Keratinocyte (primary cell): ENCODE measurements at regions not wholly inside any gene's neighbourhood (a gene's known extent, or its start where the extent isn't known, plus 50 kb on each side); places are given as distances from the start of the nearest gene placed in this dataset.
"Not testable (repeated sequence)": the region's sequence is repeated elsewhere in the genome, so short reads cannot be mapped to it uniquely, and the experiment has no call there.

Source experiments
- DNase-seq: peaks from one replicate; pipeline ENCODE4 v3.0.0-alpha.2; 2011; ENCODE audit warnings: low read depth, missing footprints, low spot score
- FAIRE-seq: peaks from 2 replicates; lab custom pipeline; 2011; peaks lifted over from hg19 to GRCh38; lab: Jason Lieb, UNC
- H2AFZ ChIP-seq: 2 replicates; pipeline ENCODE4 v1.6.0; 2012; ENCODE audit warnings: low read length, control low read depth, inconsistent platforms; ENCODE audit not compliant: control insufficient read depth
- H3K27ac ChIP-seq: 2 replicates; pipeline ENCODE4 v1.5.1; 2011; ENCODE audit warnings: low read length; ENCODE audit not compliant: control insufficient read depth, insufficient read depth
- H3K27me3 ChIP-seq: 3 replicates; pipeline ENCODE4 v1.6.0; 2011; ENCODE audit warnings: low read length; ENCODE audit not compliant: control insufficient read depth, insufficient read depth; ENCODE audit errors: extremely low read depth
- H3K36me3 ChIP-seq, 2 experiments: 2 replicates in 1 of 2; 3 replicates in 1 of 2; pipeline ENCODE4 v1.5.1; 2011; ENCODE audit warnings: low read length in 2 of 2, mild to moderate bottlenecking in 1 of 2; ENCODE audit not compliant: control insufficient read depth in 2 of 2, insufficient read depth in 2 of 2; ENCODE audit errors: extremely low read depth in 1 of 2
- H3K4me1 ChIP-seq: 3 replicates; pipeline ENCODE4 v1.5.1; 2011; ENCODE audit warnings: low read length; ENCODE audit not compliant: control insufficient read depth, insufficient read depth; ENCODE audit errors: extremely low read depth
- H3K4me2 ChIP-seq: 3 replicates; pipeline ENCODE4 v1.6.0; 2011; ENCODE audit warnings: low read depth, low read length; ENCODE audit not compliant: control insufficient read depth, insufficient read depth; ENCODE audit errors: extremely low read depth
- H3K4me3 ChIP-seq, 3 experiments: fragments of 200-600 bp in 1 of 3; sonication (generic) in 1 of 3; 2 replicates in 2 of 3; 3 replicates in 1 of 3; pipeline ENCODE4 v1.5.1; 2011 to 2016; ENCODE audit warnings: low read length in 3 of 3, mild to moderate bottlenecking in 3 of 3, control low read depth in 2 of 3, inconsistent platforms in 1 of 3, low read depth in 1 of 3, mixed read lengths in 1 of 3, mixed run types in 1 of 3, moderate library complexity in 1 of 3; ENCODE audit not compliant: control insufficient read depth in 2 of 3, insufficient read depth in 2 of 3; ENCODE audit errors: extremely low read depth in 1 of 3
- H3K79me2 ChIP-seq: 2 replicates; pipeline ENCODE4 v1.6.0; 2012; ENCODE audit warnings: low read length; ENCODE audit not compliant: control insufficient read depth, insufficient read depth
- H3K9ac ChIP-seq: 3 replicates; pipeline ENCODE4 v1.6.0; 2011; ENCODE audit warnings: low read length; ENCODE audit not compliant: control insufficient read depth, insufficient read depth; ENCODE audit errors: extremely low read depth
- H3K9me1 ChIP-seq: 3 replicates; pipeline ENCODE4 v1.6.0; 2011; ENCODE audit warnings: low read length; ENCODE audit not compliant: control insufficient read depth, insufficient read depth; ENCODE audit errors: extremely low read depth
- H3K9me3 ChIP-seq: 2 replicates; pipeline ENCODE4 v1.5.1; 2012; ENCODE audit warnings: low read depth, low read length; ENCODE audit not compliant: control insufficient read depth
- H4K20me1 ChIP-seq: 3 replicates; pipeline ENCODE4 v1.6.0; 2011; ENCODE audit warnings: low read length; ENCODE audit not compliant: control insufficient read depth, insufficient read depth; ENCODE audit errors: extremely low read depth
- CTCF ChIP-seq, 3 experiments: IDR thresholded peaks in 1 of 3; conservative IDR thresholded peaks in 1 of 3; optimal IDR thresholded peaks in 1 of 3; 2 replicates in 2 of 3; 3 replicates in 1 of 3; pipeline versions ENCODE3 to v1.5.1; 2011; ENCODE audit warnings: low read length in 3 of 3, mild to moderate bottlenecking in 3 of 3, moderate library complexity in 2 of 3, control low read depth in 1 of 3, inconsistent platforms in 1 of 3; ENCODE audit not compliant: insufficient read depth in 2 of 3; ENCODE audit errors: extremely low read depth in 1 of 3
- EZH2 ChIP-seq: IDR thresholded peaks from one replicate; pipeline ENCODE4 v1.6.1; 2012; ENCODE audit warnings: inconsistent platforms, mild to moderate bottlenecking, low read length, moderate library complexity
- dilution Hi-C: fragments of 300-500 bp; cut with MboI; formaldehyde crosslinking; loops from one replicate; pipeline ENCODE4 v1.7.0; 2020; ENCODE audit warnings: low sequenced_read_pairs; ENCODE audit not compliant: extremely low pct_ligation_motif_present

GRCh38 chr14:44453433-44454171 lies 53.5 kb downstream of the FSCB start:
- Histone ChIP-seq H3K9me3 (peaks cover 2% of the 10 kb centered on the region), H3K27me3 (no peaks in the 10 kb centered on the region), H3K9ac (no peak overlapping the region), H3K4me3 (no peak overlapping the region), H2AFZ (no peak overlapping the region), H3K4me1 (no peaks in the 10 kb centered on the region), H3K36me3 (no peaks in the 10 kb centered on the region), H3K9me1 (no peaks in the 10 kb centered on the region), H3K79me2 (no peaks in the 10 kb centered on the region), H3K27ac (no peak overlapping the region), H4K20me1 (no peaks in the 10 kb centered on the region), H3K4me2 (no peak overlapping the region)
- DNase-seq = no peak
- dilution Hi-C loops = no loop called here
- no peak for FAIRE-seq
- peak in 1 of 3 experiments; percentile 20 for TF ChIP-seq CTCF (optimal IDR thresholded peaks at IDR 0.05 in 1 of 3, IDR thresholded peaks at IDR 0.05 in 1 of 3, conservative IDR thresholded peaks at IDR 0.05 in 1 of 3; ENCODE audit: extremely low read depth in 1 of 3, insufficient read depth in 2 of 3, low read length in 3 of 3)
- no peak for TF ChIP-seq EZH2

- DNase-seq, H3K79me2 ChIP-seq, H4K20me1 ChIP-seq, H3K4me2 ChIP-seq, H3K9me3 ChIP-seq, H3K4me1 ChIP-seq, H3K27me3 ChIP-seq, H3K36me3 ChIP-seq, H3K9ac ChIP-seq, dilution Hi-C loops, H3K9me1 ChIP-seq, H2AFZ ChIP-seq, H3K27ac ChIP-seq, FAIRE-seq, H3K4me3 ChIP-seq: not testable (repeated sequence)
These were observed 56.9 kb downstream of the FSCB start for GRCh38 chr14:44450232-44450631.

GRCh38 chr14:44449680-44450079 lies 57.4 kb downstream of the FSCB start:
- H3K36me3 ChIP-seq = no peaks in the 10 kb centered on the region
- H2AFZ ChIP-seq = no peak overlapping the region
- no peak overlapping the region for H3K4me3 ChIP-seq
- DNase-seq (no peak), FAIRE-seq (no peak)
- H3K79me2 ChIP-seq = no peaks in the 10 kb centered on the region
- H3K27me3 ChIP-seq = no peaks in the 10 kb centered on the region
- dilution Hi-C loops = no loop called here
- H3K9me3 ChIP-seq = peaks cover 2% of the 10 kb centered on the region
- H3K4me2 ChIP-seq = no peak overlapping the region
- no peaks in the 10 kb centered on the region for H4K20me1 ChIP-seq
- H3K9me1 ChIP-seq = no peaks in the 10 kb centered on the region
- H3K4me1 ChIP-seq = no peaks in the 10 kb centered on the region
- H3K9ac ChIP-seq = no peak overlapping the region
- H3K27ac ChIP-seq = no peak overlapping the region
- no peak for TF ChIP-seq EZH2
- no peak for TF ChIP-seq CTCF (optimal IDR thresholded peaks at IDR 0.05 in 1 of 3, IDR thresholded peaks at IDR 0.05 in 1 of 3, conservative IDR thresholded peaks at IDR 0.05 in 1 of 3; ENCODE audit: extremely low read depth in 1 of 3, insufficient read depth in 2 of 3, low read length in 3 of 3)
